Inflammatory macrophage (primary cell): ENCODE measurements at regions not wholly inside any gene's neighbourhood (a gene's known extent, or its start where the extent isn't known, plus 50 kb on each side); places are given as distances from the start of the nearest gene placed in this dataset.

ENCODE experiments used
- DNase-seq, 2 donors: peaks; one replicate each; pipeline ENCODE4 v3.0.0-alpha.2; 2020 to 2022

- no peak for DNase-seq
These were observed 292.5 kb downstream of the SLITRK1 start for GRCh38 chr13:83589814-83590213.

GRCh38 chr13:83577183-83577582, 305.1 kb downstream of the SLITRK1 start:
- no peak for DNase-seq

- no peak for DNase-seq
These were observed 314.3 kb downstream of the SLITRK1 start for GRCh38 chr13:83568019-83568418.

GRCh38 chr13:83563499-83563898, 318.8 kb downstream of the SLITRK1 start:
- no peak for DNase-seq

GRCh38 chr13:83557845-83558244, 324.4 kb downstream of the SLITRK1 start:
- DNase-seq = no peak

GRCh38 chr13:83549671-83550070, 332.6 kb downstream of the SLITRK1 start:
- no peak for DNase-seq

- no peak for DNase-seq
These were observed 335.2 kb downstream of the SLITRK1 start for GRCh38 chr13:83547043-83547442.

- no peak for DNase-seq
These were observed 335.8 kb downstream of the SLITRK1 start for GRCh38 chr13:83546476-83546875.

- no peak for DNase-seq
These were observed 343.6 kb downstream of the SLITRK1 start for GRCh38 chr13:83538636-83539035.

- DNase-seq = no peak
These were observed 345.3 kb downstream of the SLITRK1 start for GRCh38 chr13:83536941-83537340.

- no peak for DNase-seq
These were observed 346.1 kb downstream of the SLITRK1 start for GRCh38 chr13:83536153-83536552.

GRCh38 chr13:83532809-83533208, 349.5 kb downstream of the SLITRK1 start:
- DNase-seq = no peak

- DNase-seq = no peak
These were observed 351.3 kb downstream of the SLITRK1 start for GRCh38 chr13:83531022-83531421.

GRCh38 chr13:83516781-83517180, 365.5 kb downstream of the SLITRK1 start:
- no peak for DNase-seq

GRCh38 chr13:83515268-83516015, 366.8 kb downstream of the SLITRK1 start:
- no peak for DNase-seq

- no peak for DNase-seq
These were observed 373.4 kb downstream of the SLITRK1 start for GRCh38 chr13:83508771-83509301.

- no peak for DNase-seq
These were observed 378.9 kb downstream of the SLITRK1 start for GRCh38 chr13:83503424-83503823.

- no peak for DNase-seq
These were observed 383.0 kb downstream of the SLITRK1 start for GRCh38 chr13:83499286-83499685.

- no peak for DNase-seq
These were observed 383.6 kb downstream of the SLITRK1 start for GRCh38 chr13:83498481-83499190.

- no peak for DNase-seq
These were observed 384.2 kb downstream of the SLITRK1 start for GRCh38 chr13:83498045-83498444.

- no peak for DNase-seq
These were observed 385.8 kb downstream of the SLITRK1 start for GRCh38 chr13:83496501-83496900.

- no peak for DNase-seq
These were observed 397.2 kb downstream of the SLITRK1 start for GRCh38 chr13:83485101-83485500.

- DNase-seq = no peak
These were observed 411.3 kb downstream of the SLITRK1 start for GRCh38 chr13:83471011-83471410.
